SK-N-SH (cell line): ENCODE measurements at regions not wholly inside any gene's neighbourhood (a gene's known extent, or its start where the extent isn't known, plus 50 kb on each side); places are given as distances from the start of the nearest gene placed in this dataset.

ENCODE experiments used
- CTCF ChIA-PET: fragments of 300-600, 350-600 bp; formaldehyde crosslinking; extraction: SDS; loops from one replicate; lab custom pipeline; 2021; lab: Yijun Ruan, JAX
- POLR2A ChIA-PET: fragments of 350-600 bp; sonication (Branson Sonifier 250); formaldehyde crosslinking; extraction: SDS; loops from one replicate; lab custom pipeline; 2020; ENCODE audit warnings: antibody characterized with exemption, inconsistent platforms; lab: Yijun Ruan, JAX
- DNase-seq: peaks from one replicate; pipeline ENCODE4 v3.0.0; 2012
- H2AFZ ChIP-seq: fragments of 200-600 bp; sonication (generic); 2 replicates; pipeline ENCODE4 v1.8.1; 2016; ENCODE audit warnings: antibody characterized with exemption, mild to moderate bottlenecking, low read depth
- H3F3A ChIP-seq: fragments of 200-600 bp; sonication (generic); replicated peaks from 2 replicates; pipeline ENCODE3; 2016; ENCODE audit warnings: antibody characterized with exemption, mild to moderate bottlenecking; ENCODE audit not compliant: insufficient read depth
- H3K27ac ChIP-seq, 2 experiments: fragments of 200-500 bp in 1 of 2; fragments of 200-600 bp in 1 of 2; sonication (Bioruptor generic) in 1 of 2; sonication (generic), shearing (Covaris generic) in 1 of 2; 2 replicates each; pipeline versions ENCODE4 v1.5.1 to v1.6.1; 2014 to 2016; ENCODE audit warnings: low read depth in 2 of 2, inconsistent platforms in 1 of 2, low read length in 1 of 2, mild to moderate bottlenecking in 1 of 2, mixed read lengths in 1 of 2
- H3K27me3 ChIP-seq: fragments of 200-600 bp; sonication (generic), shearing (Covaris generic); 2 replicates; pipeline ENCODE4 v1.6.1; 2016; ENCODE audit warnings: mixed run types; ENCODE audit not compliant: insufficient read depth
- H3K36me3 ChIP-seq, 2 experiments: fragments of 200-500 bp in 1 of 2; fragments of 200-600 bp in 1 of 2; sonication (Bioruptor generic) in 1 of 2; sonication (generic) in 1 of 2; replicated peaks in 1 of 2; 2 replicates each; pipeline versions ENCODE3 to v1.5.1; 2014 to 2016; ENCODE audit warnings: low read length in 1 of 2, mild to moderate bottlenecking in 1 of 2; ENCODE audit not compliant: insufficient read depth in 2 of 2, control insufficient read depth in 1 of 2
- H3K4me1 ChIP-seq, 2 experiments: fragments of 200-500 bp in 1 of 2; fragments of 200-600 bp in 1 of 2; sonication (Bioruptor generic) in 1 of 2; sonication (generic), shearing (Covaris generic) in 1 of 2; 2 replicates each; pipeline versions ENCODE4 v1.5.1 to v1.6.1; 2014 to 2016; ENCODE audit warnings: low read depth in 1 of 2, low read length in 1 of 2, mixed run types in 1 of 2; ENCODE audit not compliant: insufficient read depth in 2 of 2, control insufficient read depth in 1 of 2
- H3K4me2 ChIP-seq: fragments of 200-600 bp; sonication (generic), shearing (Covaris generic); 2 replicates; pipeline ENCODE4 v1.6.1; 2017; ENCODE audit warnings: mixed run types
- H3K4me3 ChIP-seq, 2 experiments: fragments of 200-500 bp in 1 of 2; fragments of 200-600 bp in 1 of 2; sonication (Bioruptor generic) in 1 of 2; sonication (generic), shearing (Covaris generic) in 1 of 2; 2 replicates each; pipeline versions ENCODE4 v1.5.1 to v1.8.1; 2014 to 2016; ENCODE audit warnings: low read depth in 2 of 2, inconsistent platforms in 1 of 2, low read length in 1 of 2, mild to moderate bottlenecking in 1 of 2, mixed read lengths in 1 of 2, moderate library complexity in 1 of 2
- H3K79me2 ChIP-seq: fragments of 200-600 bp; sonication (generic); 2 replicates; pipeline ENCODE4 v1.8.1; 2017; ENCODE audit warnings: mild to moderate bottlenecking; ENCODE audit not compliant: insufficient read depth
- H3K9ac ChIP-seq: fragments of 200-600 bp; sonication (generic); 2 replicates; pipeline ENCODE4 v1.6.1; 2017; ENCODE audit warnings: mixed run types
- H3K9me2 ChIP-seq: fragments of 200-600 bp; sonication (generic); 2 replicates; pipeline ENCODE4 v1.6.1; 2017; ENCODE audit warnings: mixed run types
- H3K9me3 ChIP-seq: fragments of 200-600 bp; sonication (generic); 2 replicates; pipeline ENCODE4 v1.6.1; 2017; ENCODE audit warnings: mixed run types, mild to moderate bottlenecking, moderate library complexity
- H4K20me1 ChIP-seq: fragments of 200-600 bp; sonication (generic); 2 replicates; pipeline ENCODE4 v1.6.1; 2017; ENCODE audit warnings: mild to moderate bottlenecking, mixed run types; ENCODE audit not compliant: insufficient read depth
- CHD2 ChIP-seq: fragments of 150-350 bp; IDR thresholded peaks from 2 replicates; pipeline ENCODE4 v1.6.1; 2018; ENCODE audit warnings: low read length; ENCODE audit not compliant: partially characterized antibody
- ELF1 ChIP-seq: IDR thresholded peaks from 2 replicates; pipeline ENCODE4 v1.4.0; 2012
- EP300 ChIP-seq, 2 experiments: IDR thresholded peaks; 2 replicates each; pipeline versions ENCODE4 v1.4.0 to v1.6.1; 2012; ENCODE audit warnings: borderline replicate concordance in 1 of 2, low read depth in 1 of 2, low read length in 1 of 2
- EZH2phosphoT487 ChIP-seq: fragments of 200-600 bp; sonication (generic); IDR thresholded peaks from 2 replicates; pipeline ENCODE4 v1.6.1; 2017; ENCODE audit warnings: low read depth, mixed run types, mild to moderate bottlenecking, antibody characterized with exemption, moderate library complexity, borderline replicate concordance
- FOSL2 ChIP-seq: IDR thresholded peaks from 2 replicates; pipeline ENCODE4 v1.4.0; 2012; ENCODE audit warnings: low read depth, mild to moderate bottlenecking, moderate library complexity, borderline replicate concordance
- IRF3 ChIP-seq: fragments of 150-350 bp; IDR thresholded peaks from 2 replicates; pipeline ENCODE4 v1.6.1; 2016; ENCODE audit warnings: mild to moderate bottlenecking, low read depth, low read length
- JUND ChIP-seq: IDR thresholded peaks from 2 replicates; pipeline ENCODE4 v1.4.0; 2012
- NFIC ChIP-seq: IDR thresholded peaks from 2 replicates; pipeline ENCODE4 v1.4.0; 2012; ENCODE audit warnings: borderline replicate concordance
- RAD21 ChIP-seq: IDR thresholded peaks from 2 replicates; pipeline ENCODE4 v1.6.1; 2012; ENCODE audit warnings: mild to moderate bottlenecking, low read length
- RCOR1 ChIP-seq: fragments of 150-350 bp; IDR thresholded peaks from 2 replicates; pipeline ENCODE4 v1.6.1; 2017; ENCODE audit warnings: antibody characterized with exemption, low read length
- RFX5 ChIP-seq: IDR thresholded peaks from 2 replicates; pipeline ENCODE4 v1.6.1; 2012; ENCODE audit warnings: mild to moderate bottlenecking, improper control_type of control experiment, low read length
- SMC3 ChIP-seq: IDR thresholded peaks from 2 replicates; pipeline ENCODE4 v1.6.1; 2012; ENCODE audit warnings: low read depth, low read length, improper control_type of control experiment
- USF2 ChIP-seq: fragments of 150-350 bp; IDR thresholded peaks from 2 replicates; pipeline ENCODE4 v1.6.1; 2017; ENCODE audit warnings: antibody characterized with exemption, low read length, low read depth, borderline replicate concordance
- YY1 ChIP-seq: IDR thresholded peaks from 2 replicates; pipeline ENCODE4 v1.4.0; 2012; ENCODE audit warnings: low read depth, mild to moderate bottlenecking
- WGBS: methylation state at CpG from one replicate; pipeline ENCODE4 v1.1.6; 2017; ENCODE audit warnings: low lambda C conversion rate; 5-methylcytosine and 5-hydroxymethylcytosine counted together
- TF ChIP-seq, protein P1 (sequence below): IDR thresholded peaks from 2 replicates; pipeline ENCODE4 v1.6.1; 2012; ENCODE audit warnings: mild to moderate bottlenecking, low read depth, low read length, moderate library complexity

DNA sequence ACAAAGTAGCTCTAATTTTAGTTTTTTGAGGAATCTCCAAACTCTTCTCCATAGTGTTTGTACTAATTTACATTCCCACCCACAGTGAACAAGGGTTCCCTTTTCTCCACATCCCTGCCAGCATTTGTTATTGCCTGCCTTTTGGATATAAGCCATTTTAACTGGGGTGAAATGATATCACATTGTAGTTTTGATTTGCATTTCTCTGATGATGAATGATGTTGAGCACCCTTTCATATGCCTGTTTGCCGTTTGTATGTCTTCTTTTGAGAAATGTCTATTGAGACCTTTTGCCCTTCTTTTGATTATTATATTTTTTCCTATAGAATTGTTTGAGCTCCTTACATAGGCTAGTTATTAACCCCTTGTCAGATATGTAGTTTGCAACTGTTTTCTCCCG is 239.9 kb upstream of the TPM1 start:
- Histone ChIP-seq H3K9me2 (no peaks in the 10 kb centered on the region), H3K4me2 (no peak overlapping the region)

More for the DNA sequence above, 239.9 kb upstream of the TPM1 start:
- ChIA-PET POLR2A (interaction anchor here (0.6 kb wide), 1 partner anchor 9 kb away, joined by 3 read pairs; no protein-coding TSS in a partner anchor), CTCF (interaction anchor here (1.4 kb wide), 1 partner anchor 77 kb away, joined by 4 read pairs; no protein-coding TSS in a partner anchor)
- Histone ChIP-seq H3K79me2 (no peaks in the 10 kb centered on the region), H3K4me1 (peaks cover 0 to 11% of the 10 kb centered on the region in 2 experiments; a peak in 2 of 4 replicates), H3K9ac (no peak overlapping the region), H3K9me3 (no peaks in the 10 kb centered on the region), H3K27me3 (no peaks in the 10 kb centered on the region), H4K20me1 (no peaks in the 10 kb centered on the region), H3K4me3 (no peak overlapping the region), H3F3A (no peaks in the 10 kb centered on the region), H2AFZ (no peak overlapping the region), H3K27ac (no peak overlapping the region), H3K36me3 (peaks cover 42 to 62% of the 10 kb centered on the region in 2 experiments)
- no peak for TF ChIP-seq RAD21
- TF ChIP-seq CHD2: no peak
- no peak for TF ChIP-seq IRF3
- TF ChIP-seq, protein P1, sequence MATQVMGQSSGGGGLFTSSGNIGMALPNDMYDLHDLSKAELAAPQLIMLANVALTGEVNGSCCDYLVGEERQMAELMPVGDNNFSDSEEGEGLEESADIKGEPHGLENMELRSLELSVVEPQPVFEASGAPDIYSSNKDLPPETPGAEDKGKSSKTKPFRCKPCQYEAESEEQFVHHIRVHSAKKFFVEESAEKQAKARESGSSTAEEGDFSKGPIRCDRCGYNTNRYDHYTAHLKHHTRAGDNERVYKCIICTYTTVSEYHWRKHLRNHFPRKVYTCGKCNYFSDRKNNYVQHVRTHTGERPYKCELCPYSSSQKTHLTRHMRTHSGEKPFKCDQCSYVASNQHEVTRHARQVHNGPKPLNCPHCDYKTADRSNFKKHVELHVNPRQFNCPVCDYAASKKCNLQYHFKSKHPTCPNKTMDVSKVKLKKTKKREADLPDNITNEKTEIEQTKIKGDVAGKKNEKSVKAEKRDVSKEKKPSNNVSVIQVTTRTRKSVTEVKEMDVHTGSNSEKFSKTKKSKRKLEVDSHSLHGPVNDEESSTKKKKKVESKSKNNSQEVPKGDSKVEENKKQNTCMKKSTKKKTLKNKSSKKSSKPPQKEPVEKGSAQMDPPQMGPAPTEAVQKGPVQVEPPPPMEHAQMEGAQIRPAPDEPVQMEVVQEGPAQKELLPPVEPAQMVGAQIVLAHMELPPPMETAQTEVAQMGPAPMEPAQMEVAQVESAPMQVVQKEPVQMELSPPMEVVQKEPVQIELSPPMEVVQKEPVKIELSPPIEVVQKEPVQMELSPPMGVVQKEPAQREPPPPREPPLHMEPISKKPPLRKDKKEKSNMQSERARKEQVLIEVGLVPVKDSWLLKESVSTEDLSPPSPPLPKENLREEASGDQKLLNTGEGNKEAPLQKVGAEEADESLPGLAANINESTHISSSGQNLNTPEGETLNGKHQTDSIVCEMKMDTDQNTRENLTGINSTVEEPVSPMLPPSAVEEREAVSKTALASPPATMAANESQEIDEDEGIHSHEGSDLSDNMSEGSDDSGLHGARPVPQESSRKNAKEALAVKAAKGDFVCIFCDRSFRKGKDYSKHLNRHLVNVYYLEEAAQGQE: no peak
- no peak for TF ChIP-seq NFIC
- TF ChIP-seq ELF1: no peak
- no peak for TF ChIP-seq USF2
- TF ChIP-seq YY1: no peak
- TF ChIP-seq FOSL2: no peak
- no peak for TF ChIP-seq JUND
- TF ChIP-seq SMC3: no peak
- TF ChIP-seq EZH2phosphoT487: no peak
- TF ChIP-seq RCOR1: no peak
- TF ChIP-seq EP300 (IDR thresholded peaks at IDR 0.05; ENCODE audit: borderline replicate concordance in 1 of 2, low read depth in 1 of 2, low read length in 1 of 2): no peak
- no peak for TF ChIP-seq RFX5
- DNase-seq: no peak
- 93% methylated on average over 2 of the region's 2 CpGs for WGBS
